Stimulated activated CD8-positive, alpha-beta memory T cell treated with anti-CD3 and anti-CD28 coated beads, Interleukin-4, amount 100 ng/mL, for 4 hours (primary cell): ENCODE measurements at regions not wholly inside any gene's neighbourhood (a gene's known extent, or its start where the extent isn't known, plus 50 kb on each side); places are given as distances from the start of the nearest gene placed in this dataset.
"Not testable (repeated sequence)": the region's sequence is repeated elsewhere in the genome, so short reads cannot be mapped to it uniquely, and the experiment has no call there.

Source experiments
- DNase-seq, 2 donors: peaks; one replicate each; pipeline ENCODE4 v3.0.0-alpha.2; 2020; ENCODE audit warnings: low read depth in 2 of 2, low spot score in 1 of 2

GRCh38 chr15:85196697-85197096 is 183.7 kb upstream of the AKAP13 start:
- not testable (repeated sequence) for DNase-seq

GRCh38 chr15:85197582-85197981 is 182.8 kb upstream of the AKAP13 start:
- DNase-seq = not testable (repeated sequence)

GRCh38 chr15:85198432-85198831 is 182.0 kb upstream of the AKAP13 start:
- not testable (repeated sequence) for DNase-seq

GRCh38 chr15:85200215-85200614 is 180.2 kb upstream of the AKAP13 start:
- DNase-seq = not testable (repeated sequence)

- DNase-seq = not testable (repeated sequence)
Measured at GRCh38 chr15:85201118-85201793, 179.1 kb upstream of the AKAP13 start.

GRCh38 chr15:85204481-85204880 is 175.9 kb upstream of the AKAP13 start:
- DNase-seq = not testable (repeated sequence)

- DNase-seq = not testable (repeated sequence)
Measured at GRCh38 chr15:85233791-85234325, 146.5 kb upstream of the AKAP13 start.

GRCh38 chr15:85234450-85235196 is 145.8 kb upstream of the AKAP13 start:
- DNase-seq = not testable (repeated sequence)

GRCh38 chr15:85244056-85244455 is 136.3 kb upstream of the AKAP13 start:
- DNase-seq = not testable (repeated sequence)

GRCh38 chr15:85250938-85251542 is 129.4 kb upstream of the AKAP13 start:
- DNase-seq = not testable (repeated sequence)

GRCh38 chr15:85253196-85253915 is 127.0 kb upstream of the AKAP13 start:
- not testable (repeated sequence) for DNase-seq

GRCh38 chr15:85254961-85255360 is 125.4 kb upstream of the AKAP13 start:
- not testable (repeated sequence) for DNase-seq

GRCh38 chr15:85255502-85255901 is 124.9 kb upstream of the AKAP13 start:
- not testable (repeated sequence) for DNase-seq

GRCh38 chr15:85256009-85256997 is 124.1 kb upstream of the AKAP13 start:
- not testable (repeated sequence) for DNase-seq

GRCh38 chr15:85258062-85258445 is 122.3 kb upstream of the AKAP13 start:
- DNase-seq = not testable (repeated sequence)

GRCh38 chr15:85258559-85259209 is 121.7 kb upstream of the AKAP13 start:
- DNase-seq = not testable (repeated sequence)

- not testable (repeated sequence) for DNase-seq
Measured at GRCh38 chr15:85260526-85260925, 119.9 kb upstream of the AKAP13 start.

GRCh38 chr15:85262461-85263055 is 117.8 kb upstream of the AKAP13 start:
- not testable (repeated sequence) for DNase-seq
